Testis (tissue), 2 donors: ENCODE measurements at regions not wholly inside any gene's neighbourhood (a gene's known extent, or its start where the extent isn't known, plus 50 kb on each side); places are given as distances from the start of the nearest gene placed in this dataset.

Source experiments
- CTCF ChIP-seq, 3 experiments: fragments of 450-650 bp in 2 of 3; fragments of 200-600 bp in 1 of 3; sonication (generic) in 1 of 3; IDR thresholded peaks; one replicate each; pipeline ENCODE4 v1.5.1; 2016 to 2019; ENCODE audit warnings: antibody characterized with exemption in 3 of 3, mild to moderate bottlenecking in 2 of 3, moderate library complexity in 1 of 3
- POLR2A ChIP-seq: fragments of 450-650 bp; IDR thresholded peaks from one replicate; pipeline ENCODE4 v1.6.1; 2017; ENCODE audit warnings: antibody characterized with exemption, mild to moderate bottlenecking, moderate library complexity

- TF ChIP-seq CTCF (IDR thresholded peaks at IDR 0.05): no peak
- TF ChIP-seq POLR2A: no peak
Measured at GRCh38 chr5:54831233-54831632, 154.2 kb downstream of the ESM1 start.
